Activated naive CD4-positive, alpha-beta T cell treated with anti-CD3 and anti-CD28 coated beads, Interleukin-2, amount 50 U/mL, for 72 hours (primary cell): ENCODE measurements at regions not wholly inside any gene's neighbourhood (a gene's known extent, or its start where the extent isn't known, plus 50 kb on each side); places are given as distances from the start of the nearest gene placed in this dataset.

Source experiments
- ATAC-seq, 2 donors: fragments of 150-1000 bp; cut with Tn5 transposase; 2 replicates each; pipeline ENCODE4 v1.10.0; 2021; ENCODE audit warnings: mild to moderate bottlenecking in 2 of 2, moderate library complexity in 2 of 2
- DNase-seq, 2 donors: peaks; one replicate each; pipeline ENCODE4 v3.0.0; 2021 to 2022; ENCODE audit warnings: low spot score in 2 of 2
- H3K27ac Mint-ChIP-seq, 2 donors: one replicate each; pipeline ENCODE4 v1.8.0; 2022; ENCODE audit warnings: mild to moderate bottlenecking in 2 of 2, mixed read lengths in 2 of 2
- H3K36me3 Mint-ChIP-seq, 2 donors: one replicate each; pipeline ENCODE4 v1.8.0; 2022; ENCODE audit warnings: mixed read lengths in 2 of 2
- H3K9me3 Mint-ChIP-seq, 2 donors: one replicate each; pipeline ENCODE4 v1.8.0; 2022; ENCODE audit warnings: mixed read lengths in 2 of 2

DNA sequence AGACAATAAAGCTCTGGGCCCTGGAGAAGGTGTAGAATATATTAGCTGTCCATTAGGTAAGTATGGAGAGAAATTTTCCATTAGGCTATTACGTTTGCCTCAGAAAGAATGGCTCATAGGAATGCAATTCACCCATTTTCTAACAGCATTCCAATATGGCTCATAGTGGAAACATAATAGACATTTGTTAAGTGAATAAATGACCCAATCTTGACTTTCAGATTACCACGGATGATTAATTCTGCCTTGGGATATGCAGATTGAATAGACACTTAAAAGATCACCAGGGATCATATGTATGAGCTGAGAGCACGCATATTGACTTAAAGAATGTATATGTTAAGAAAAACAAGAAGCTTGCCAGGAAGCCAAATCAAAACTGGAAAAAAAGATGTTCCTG is 209.1 kb upstream of the CDYL start:
- no peak for DNase-seq
- peaks cover 8 to 11% of the 10 kb centered on the region in 2 donors for H3K36me3 Mint-ChIP-seq
- no peak for ATAC-seq
- H3K27ac Mint-ChIP-seq = no peak overlapping the region
- H3K9me3 Mint-ChIP-seq = peaks cover 4 to 16% of the 10 kb centered on the region in 2 donors

DNA sequence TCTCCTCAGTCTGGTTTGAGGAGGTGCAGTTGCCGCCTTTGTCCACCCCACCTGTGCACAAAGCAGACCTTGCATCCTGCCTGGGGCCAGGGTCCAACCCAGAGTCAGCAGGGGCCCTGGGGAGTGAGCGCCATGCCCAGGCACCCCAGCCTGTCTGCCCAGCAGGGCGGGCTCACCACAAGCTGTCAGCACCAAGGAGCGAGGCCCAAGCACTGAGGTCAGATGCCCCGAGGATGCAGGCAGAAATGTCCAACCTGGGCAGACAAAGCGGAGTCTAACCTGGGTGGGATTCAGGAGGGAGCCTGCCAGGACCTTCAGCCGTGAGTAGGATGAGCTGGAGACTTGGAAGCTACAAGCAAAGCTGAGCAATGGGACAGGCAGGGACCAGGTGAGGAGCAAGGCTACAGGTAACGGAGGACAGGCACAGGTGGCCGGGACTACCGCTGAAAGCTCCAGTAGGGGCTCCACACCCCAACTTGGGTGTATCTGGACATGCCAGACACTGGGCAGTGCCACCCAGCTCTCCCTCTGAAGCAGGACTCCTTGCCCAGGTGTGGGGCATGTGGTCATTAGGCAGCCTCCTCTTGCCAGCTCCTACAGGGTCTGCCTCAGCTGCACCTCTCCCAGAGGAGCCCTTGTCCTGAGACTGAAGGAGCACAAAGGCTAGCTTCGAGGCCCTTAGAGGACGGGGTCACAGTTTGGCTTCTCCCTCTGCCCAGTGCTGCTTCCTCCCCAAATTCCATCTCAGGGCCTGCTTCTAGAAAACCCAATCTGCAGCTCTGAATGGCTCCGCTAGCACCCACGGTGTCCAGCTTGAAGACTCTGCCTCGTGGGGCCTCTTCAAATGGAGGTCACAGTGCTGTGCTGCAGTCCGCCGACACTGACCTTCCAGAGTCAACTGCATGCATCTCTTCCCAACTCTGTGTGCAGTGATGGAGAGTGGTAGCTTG is 210.6 kb upstream of the CDYL start:
- peaks cover 0 to 1% of the 10 kb centered on the region in 2 donors for H3K36me3 Mint-ChIP-seq
- DNase-seq = no peak
- no peak for ATAC-seq
- H3K27ac Mint-ChIP-seq = no peak overlapping the region
- peaks cover 0 to 3% of the 10 kb centered on the region in 2 donors for H3K9me3 Mint-ChIP-seq

DNA sequence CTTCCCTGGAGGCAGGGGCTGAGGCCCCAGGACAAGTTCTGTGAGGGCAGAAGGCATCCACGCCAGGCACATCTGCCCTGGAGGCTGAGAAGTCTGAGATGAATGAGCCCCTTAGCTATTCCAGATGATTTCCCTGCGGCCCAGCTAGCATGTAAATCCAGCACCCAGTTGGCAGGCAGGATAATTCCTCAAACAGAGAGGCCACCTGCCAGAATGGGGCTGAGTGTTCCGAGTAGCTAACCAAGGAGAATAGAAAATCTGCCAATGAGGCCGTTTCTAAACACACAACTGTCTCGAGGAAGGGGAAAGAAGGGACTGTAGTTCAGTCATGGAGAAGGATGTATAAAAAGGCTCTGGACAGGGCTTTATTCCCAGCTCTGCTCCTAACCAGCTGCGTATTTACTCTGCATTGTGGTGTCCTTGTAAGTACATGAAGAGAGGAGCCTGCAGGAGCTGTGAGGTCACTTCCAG is 211.4 kb upstream of the CDYL start:
- H3K36me3 Mint-ChIP-seq = no peaks in the 10 kb centered on the region
- no peak overlapping the region for H3K27ac Mint-ChIP-seq
- DNase-seq (no peak), ATAC-seq (no peak)
- H3K9me3 Mint-ChIP-seq = no peaks in the 10 kb centered on the region

DNA sequence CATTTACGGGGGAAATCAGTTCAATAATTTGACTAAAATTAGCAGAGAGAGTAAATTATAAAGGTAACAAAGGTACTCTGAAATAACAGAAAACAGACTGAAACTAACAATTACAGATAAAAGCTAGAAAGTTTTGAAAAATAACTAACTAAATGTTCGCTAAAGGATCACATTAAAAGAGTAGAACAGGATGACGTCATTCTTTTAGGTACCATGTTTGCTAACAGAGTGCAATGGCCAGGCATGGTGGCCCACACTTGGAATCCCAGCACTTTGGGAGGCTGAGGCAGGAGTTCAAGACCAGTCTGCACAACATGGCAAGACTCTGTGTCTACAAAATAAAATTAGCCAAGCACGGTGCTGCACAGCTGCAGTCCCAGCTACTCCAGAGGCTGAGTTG is 212.3 kb upstream of the CDYL start:
- ATAC-seq (no peak), DNase-seq (no peak)
- no peaks in the 10 kb centered on the region for H3K9me3 Mint-ChIP-seq
- no peak overlapping the region for H3K27ac Mint-ChIP-seq
- no peaks in the 10 kb centered on the region for H3K36me3 Mint-ChIP-seq

DNA sequence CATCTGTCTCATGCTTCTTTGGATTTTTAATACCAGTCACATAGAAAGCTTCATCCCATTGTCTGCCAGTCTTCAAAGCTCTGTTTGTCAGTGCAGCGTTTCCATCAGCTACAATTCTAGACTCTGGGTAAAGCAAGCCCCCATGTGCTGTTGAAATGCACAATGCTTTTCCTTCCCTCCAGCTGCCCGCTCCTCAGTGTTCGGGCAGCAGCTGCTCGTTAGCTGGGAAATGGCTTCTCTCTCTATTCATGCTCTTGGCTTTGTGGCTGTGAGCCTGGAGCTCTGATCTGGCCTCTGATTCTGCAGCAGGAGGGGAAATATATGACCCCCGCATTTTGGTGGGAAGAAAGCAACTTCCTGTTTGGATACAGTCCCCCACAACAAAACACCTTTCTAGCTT is 213.0 kb upstream of the CDYL start:
- Mint-ChIP-seq H3K9me3 (no peaks in the 10 kb centered on the region), H3K36me3 (no peaks in the 10 kb centered on the region), H3K27ac (no peak overlapping the region)
- ATAC-seq = no peak
- DNase-seq = no peak

DNA sequence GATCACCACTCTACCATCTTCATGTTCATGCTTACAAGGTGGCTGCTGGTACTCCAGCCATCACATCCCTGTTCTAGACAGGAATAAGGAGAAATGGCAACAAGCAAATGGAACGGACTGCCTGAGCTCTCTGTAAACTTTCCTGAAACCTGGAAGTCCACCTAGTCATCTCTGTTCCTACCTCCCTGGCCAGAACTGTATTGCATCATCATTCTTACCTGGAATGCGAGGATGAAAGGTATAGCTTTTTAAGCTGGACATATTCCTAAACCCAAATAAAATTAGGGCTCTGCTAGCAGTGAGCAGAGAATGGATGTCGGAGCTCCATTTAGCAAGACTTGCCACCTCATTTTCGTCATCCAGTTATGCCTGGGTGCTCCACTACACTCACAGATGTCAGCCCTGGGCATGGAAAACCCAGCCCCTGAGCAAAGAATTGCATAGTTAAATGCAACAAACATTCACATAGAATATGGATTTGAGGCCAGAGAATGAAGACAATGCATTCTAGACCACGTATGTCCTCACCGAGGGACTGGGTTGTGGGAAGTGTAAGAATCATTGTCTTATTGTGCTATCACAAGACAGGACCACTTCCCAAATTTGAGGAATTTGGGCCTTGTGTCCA is 214.3 kb upstream of the CDYL start:
- ATAC-seq (no peak), DNase-seq (no peak)
- Mint-ChIP-seq H3K27ac (no peak overlapping the region), H3K9me3 (no peaks in the 10 kb centered on the region), H3K36me3 (no peaks in the 10 kb centered on the region)

DNA sequence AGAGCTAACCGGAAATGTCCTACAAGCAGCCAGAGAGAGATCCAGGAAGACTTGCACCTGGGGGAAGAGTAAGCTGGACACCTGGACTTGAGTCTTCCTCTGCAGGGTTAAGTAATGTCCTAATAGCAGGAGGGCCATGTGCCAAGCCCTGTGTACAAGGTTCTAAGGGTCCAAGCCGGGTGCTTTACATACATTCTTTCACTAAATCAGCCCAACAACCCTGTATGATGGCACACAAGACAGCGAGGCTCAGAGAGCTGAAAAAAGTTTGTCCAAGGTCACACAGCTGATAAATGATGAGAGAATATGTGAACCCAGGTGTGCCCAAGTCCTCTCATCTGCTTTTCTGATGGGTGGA is 215.1 kb upstream of the CDYL start:
- no peaks in the 10 kb centered on the region for H3K9me3 Mint-ChIP-seq
- H3K27ac Mint-ChIP-seq = no peak overlapping the region
- no peak for ATAC-seq
- DNase-seq = no peak
- no peaks in the 10 kb centered on the region for H3K36me3 Mint-ChIP-seq

DNA sequence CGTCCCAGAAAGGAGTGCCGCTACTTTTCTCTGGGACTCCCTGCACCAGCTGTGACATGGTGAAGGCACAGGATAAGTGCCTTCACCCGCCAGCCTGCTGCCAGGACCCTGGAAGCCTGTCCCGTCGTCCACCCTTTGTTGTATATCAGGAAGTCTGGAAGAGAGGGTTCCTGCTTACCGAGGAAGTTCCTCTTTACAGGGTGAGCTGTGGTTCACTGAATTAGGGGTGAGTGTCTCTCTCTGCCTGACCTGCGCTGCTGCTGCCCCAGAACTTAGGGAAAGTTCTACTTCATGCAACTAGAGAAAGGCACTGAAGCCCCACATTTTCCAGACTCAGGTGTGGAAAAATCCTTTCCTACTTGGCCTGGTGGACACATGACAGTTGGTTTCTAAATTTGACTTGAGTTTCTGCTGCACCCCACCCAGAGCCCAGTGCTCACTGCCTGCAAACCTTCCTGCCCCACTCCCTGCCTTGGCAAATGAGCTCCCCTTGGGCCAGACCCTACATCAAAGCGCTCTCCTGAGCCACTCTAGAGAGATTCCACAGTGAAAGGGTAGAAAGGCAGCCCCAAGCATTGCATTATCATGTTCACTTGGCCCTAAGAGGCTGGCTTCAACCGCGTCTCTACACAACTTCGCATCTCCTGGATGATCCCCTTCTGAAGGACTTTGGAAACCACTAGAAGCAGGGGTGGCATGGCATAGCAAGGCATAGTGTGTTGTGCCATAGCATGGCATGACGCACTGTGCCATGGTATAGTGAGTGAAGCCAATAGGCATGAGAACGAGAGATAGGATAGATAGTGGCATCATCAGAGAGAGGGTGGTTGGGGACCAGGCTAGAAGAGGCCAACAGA is 215.8 kb upstream of the CDYL start:
- Mint-ChIP-seq H3K9me3 (no peaks in the 10 kb centered on the region), H3K27ac (no peak overlapping the region), H3K36me3 (no peaks in the 10 kb centered on the region)
- ATAC-seq = no peak
- DNase-seq = no peak

DNA sequence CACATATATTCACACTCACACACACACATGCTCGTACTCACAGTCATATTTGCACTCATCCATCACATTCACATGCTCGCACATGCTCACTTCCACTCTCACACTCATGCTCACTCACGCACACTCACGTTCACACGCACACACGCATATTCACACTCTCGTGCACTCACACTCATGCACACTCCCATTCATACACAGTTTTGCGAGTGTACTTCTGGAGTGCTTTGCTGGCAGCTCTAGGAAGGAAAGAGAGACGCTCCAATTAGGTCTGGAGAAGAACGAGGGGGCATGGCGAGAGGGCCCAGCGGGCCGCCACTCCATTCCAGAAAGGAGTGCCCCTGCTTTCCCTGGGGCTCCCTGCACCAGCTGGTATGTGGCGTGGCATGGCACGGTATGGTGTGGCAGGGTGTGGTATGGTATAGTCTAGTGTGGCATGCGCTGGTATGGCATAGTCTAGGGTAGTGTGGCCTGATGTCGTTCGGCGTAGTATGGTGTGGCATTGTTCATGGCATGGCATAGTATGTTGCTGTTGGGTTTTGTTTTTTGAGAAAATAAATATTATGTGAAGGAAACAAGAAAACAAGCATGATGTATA is 216.8 kb upstream of the CDYL start:
- ATAC-seq (no peak), DNase-seq (no peak)
- Mint-ChIP-seq H3K27ac (no peak overlapping the region), H3K36me3 (no peaks in the 10 kb centered on the region), H3K9me3 (no peaks in the 10 kb centered on the region)

DNA sequence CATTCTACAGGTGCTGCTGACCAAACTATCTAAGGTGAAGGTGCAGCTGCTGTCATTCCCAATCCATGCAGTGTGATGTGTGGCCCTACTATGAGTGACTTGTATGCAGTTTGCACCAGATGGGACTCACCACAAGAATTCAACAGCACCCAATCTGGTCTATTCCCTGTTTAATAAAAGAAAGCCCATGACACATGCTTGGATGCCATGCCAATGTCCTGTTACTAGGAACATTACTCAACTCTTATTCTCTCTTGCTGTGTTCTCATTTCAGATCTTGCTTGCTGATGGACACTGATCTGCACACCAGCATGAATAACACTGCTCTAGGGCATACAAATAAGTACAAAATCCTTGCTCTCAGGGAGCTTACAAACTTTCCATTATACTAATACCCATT is 221.6 kb upstream of the CDYL start:
- Mint-ChIP-seq H3K27ac (no peak overlapping the region), H3K36me3 (no peaks in the 10 kb centered on the region), H3K9me3 (peaks cover 0 to 5% of the 10 kb centered on the region in 2 donors)
- ATAC-seq (no peak), DNase-seq (no peak)

DNA sequence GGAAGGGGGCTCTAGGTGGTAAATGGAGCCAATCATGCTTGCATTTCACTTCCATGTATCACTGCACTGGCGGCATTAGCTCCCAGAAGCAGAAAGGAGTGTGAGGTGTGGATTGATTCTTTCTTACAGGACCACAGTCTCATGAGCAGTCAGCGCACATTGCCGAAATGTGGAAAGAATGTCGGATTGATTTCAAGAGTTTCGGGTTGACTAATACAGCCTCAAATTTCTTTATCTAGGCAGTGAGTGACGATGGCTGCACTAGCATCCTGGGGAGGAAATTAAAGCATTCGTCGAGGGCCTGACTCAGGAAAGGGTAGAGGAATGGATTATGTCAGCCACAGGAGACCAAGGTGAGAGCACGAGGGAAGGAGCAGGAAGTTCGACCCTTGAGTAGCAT is 222.8 kb upstream of the CDYL start:
- Mint-ChIP-seq H3K36me3 (no peaks in the 10 kb centered on the region), H3K9me3 (peaks cover 0 to 5% of the 10 kb centered on the region in 2 donors), H3K27ac (no peak overlapping the region)
- peak in 1 of 2 donors; percentile 28 for ATAC-seq
- no peak for DNase-seq

DNA sequence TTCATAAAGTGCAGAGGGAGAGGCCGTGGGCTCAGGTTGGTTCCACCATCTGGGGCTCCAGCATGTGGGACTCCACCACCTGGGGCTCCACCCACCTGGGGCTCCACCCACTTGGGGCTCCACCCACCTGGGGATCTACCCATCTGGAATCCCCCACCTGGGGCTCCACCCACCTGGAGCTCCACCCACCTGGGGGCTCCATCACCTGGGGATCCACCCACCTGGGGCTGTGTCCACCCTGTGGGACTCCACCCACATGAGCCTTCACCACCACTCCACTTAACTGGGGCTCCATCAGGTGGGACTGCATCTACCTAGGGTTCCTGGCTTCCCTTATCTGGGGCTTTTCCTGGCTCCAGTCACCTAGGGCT is 226.0 kb upstream of the CDYL start:
- no peaks in the 10 kb centered on the region for H3K36me3 Mint-ChIP-seq
- ATAC-seq (no peak), DNase-seq (no peak)
- H3K27ac Mint-ChIP-seq = no peak overlapping the region
- H3K9me3 Mint-ChIP-seq = peaks cover 0 to 5% of the 10 kb centered on the region in 2 donors

DNA sequence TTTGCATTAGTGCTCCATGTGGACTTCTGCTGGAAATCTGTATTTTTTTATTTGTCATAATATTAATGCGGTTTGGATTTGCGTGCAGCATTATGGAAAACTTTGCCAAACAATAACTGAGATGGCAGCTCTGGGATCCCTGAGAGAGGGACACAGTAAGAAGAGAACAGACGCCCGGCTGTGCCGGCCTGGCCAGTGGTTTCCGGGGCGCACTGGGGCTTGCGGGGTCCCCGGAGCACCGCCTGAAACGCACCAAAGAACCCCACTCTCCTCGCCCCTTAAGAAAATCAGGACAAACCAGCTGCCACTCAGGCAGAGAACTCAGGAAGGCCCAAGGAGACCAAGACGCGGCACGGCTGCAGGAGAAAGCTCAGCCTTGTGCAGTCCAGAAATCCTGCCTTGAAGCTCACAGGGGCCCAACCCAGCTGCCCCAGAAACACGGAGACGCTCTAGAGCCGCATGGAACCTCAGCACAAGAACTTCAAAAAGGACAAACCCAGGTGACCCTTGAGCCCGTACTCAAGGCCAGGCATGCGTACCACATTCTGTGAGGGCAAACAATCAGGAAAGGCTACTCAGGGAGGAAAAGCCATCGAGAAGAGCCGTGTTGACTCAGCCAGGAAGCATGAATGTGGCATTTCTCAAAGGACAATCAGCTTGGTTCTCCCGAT is 226.5 kb upstream of the CDYL start:
- no peak for ATAC-seq
- DNase-seq = no peak
- H3K27ac Mint-ChIP-seq = no peak overlapping the region
- H3K9me3 Mint-ChIP-seq = peaks cover 0 to 5% of the 10 kb centered on the region in 2 donors
- no peaks in the 10 kb centered on the region for H3K36me3 Mint-ChIP-seq

DNA sequence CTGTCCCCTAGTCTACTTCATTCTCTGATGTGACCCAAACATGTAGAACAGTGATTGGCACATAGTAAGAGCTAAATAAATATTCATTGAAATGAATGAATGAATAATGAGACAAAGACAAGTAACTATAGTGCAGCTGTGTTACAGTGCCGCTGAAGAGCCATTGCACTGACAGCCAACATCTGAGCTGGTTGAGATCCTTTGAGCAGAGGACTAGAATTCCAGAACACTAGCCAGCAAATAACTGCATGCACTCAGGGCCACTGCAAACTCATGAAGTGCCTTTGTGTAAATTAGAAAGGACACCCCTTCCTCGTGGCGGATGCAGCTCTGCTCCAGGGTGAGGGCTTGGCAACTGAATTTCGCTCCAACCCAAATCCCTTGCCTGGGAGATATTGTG is 230.3 kb upstream of the CDYL start:
- ATAC-seq (no peak), DNase-seq (no peak)
- peaks cover 0 to 3% of the 10 kb centered on the region in 2 donors for H3K9me3 Mint-ChIP-seq
- H3K27ac Mint-ChIP-seq = no peak overlapping the region
- no peaks in the 10 kb centered on the region for H3K36me3 Mint-ChIP-seq

DNA sequence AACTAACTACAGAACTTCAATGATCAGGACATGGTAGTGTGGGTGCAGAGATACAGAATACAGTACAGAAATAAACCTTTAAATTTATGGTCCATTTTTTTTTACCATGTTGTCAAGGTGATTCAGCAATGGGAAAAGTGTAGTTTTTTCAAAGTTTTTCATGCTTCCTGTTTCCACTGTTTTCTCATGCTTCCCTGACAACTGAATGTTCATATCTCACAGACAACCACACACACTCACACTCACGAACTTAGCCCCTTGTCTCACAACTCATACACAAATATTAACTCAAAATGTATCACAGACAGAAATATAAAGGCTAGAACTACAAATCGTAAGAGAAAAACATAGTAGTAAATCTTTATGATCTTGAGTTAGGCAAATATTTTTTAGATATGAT is 232.6 kb upstream of the CDYL start:
- no peaks in the 10 kb centered on the region for H3K9me3 Mint-ChIP-seq
- ATAC-seq = no peak
- DNase-seq = no peak
- no peak overlapping the region for H3K27ac Mint-ChIP-seq
- H3K36me3 Mint-ChIP-seq = no peaks in the 10 kb centered on the region

DNA sequence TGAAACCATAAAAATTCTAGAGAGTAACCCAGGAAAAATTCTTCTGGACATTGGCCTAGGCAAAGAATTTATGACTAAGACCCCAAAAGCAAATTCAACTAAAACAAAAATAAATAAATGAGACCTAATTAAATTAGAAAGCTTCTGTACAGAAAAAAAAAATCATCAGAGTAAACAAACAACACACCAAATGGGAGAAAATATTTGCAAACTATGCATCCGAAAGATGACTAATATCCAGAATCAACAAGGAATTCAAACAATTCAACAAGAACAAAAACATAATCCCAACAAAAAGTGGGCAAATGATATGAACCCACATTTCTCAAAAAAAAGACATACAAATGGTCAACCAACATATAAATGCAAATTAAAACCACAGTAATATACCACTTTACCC is 242.6 kb upstream of the CDYL start:
- ATAC-seq = no peak
- DNase-seq = no peak
- Mint-ChIP-seq H3K27ac (no peak overlapping the region), H3K36me3 (peaks cover 11 to 14% of the 10 kb centered on the region in 2 donors), H3K9me3 (peaks cover 12 to 16% of the 10 kb centered on the region in 2 donors)
